ENCODE measurements at regions not wholly inside any gene's neighbourhood (a gene's known extent, or its start where the extent isn't known, plus 50 kb on each side); places are given as distances from the start of the nearest gene placed in this dataset.
A peak's percentile ranks its signal among the peaks of the same experiment; 100 is the strongest.
"Not testable (repeated sequence)": the region's sequence is repeated elsewhere in the genome, so short reads cannot be mapped to it uniquely, and the experiment has no call there.

GRCh38 chr7:115191526-115191925 is 269.6 kb downstream of the MDFIC start:
- H3K4me3 ChIP-seq (ENCODE audit: low read length), result no peak overlapping the region
- TF ChIP-seq, protein P1, sequence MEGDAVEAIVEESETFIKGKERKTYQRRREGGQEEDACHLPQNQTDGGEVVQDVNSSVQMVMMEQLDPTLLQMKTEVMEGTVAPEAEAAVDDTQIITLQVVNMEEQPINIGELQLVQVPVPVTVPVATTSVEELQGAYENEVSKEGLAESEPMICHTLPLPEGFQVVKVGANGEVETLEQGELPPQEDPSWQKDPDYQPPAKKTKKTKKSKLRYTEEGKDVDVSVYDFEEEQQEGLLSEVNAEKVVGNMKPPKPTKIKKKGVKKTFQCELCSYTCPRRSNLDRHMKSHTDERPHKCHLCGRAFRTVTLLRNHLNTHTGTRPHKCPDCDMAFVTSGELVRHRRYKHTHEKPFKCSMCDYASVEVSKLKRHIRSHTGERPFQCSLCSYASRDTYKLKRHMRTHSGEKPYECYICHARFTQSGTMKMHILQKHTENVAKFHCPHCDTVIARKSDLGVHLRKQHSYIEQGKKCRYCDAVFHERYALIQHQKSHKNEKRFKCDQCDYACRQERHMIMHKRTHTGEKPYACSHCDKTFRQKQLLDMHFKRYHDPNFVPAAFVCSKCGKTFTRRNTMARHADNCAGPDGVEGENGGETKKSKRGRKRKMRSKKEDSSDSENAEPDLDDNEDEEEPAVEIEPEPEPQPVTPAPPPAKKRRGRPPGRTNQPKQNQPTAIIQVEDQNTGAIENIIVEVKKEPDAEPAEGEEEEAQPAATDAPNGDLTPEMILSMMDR (conservative IDR thresholded peaks at IDR 0.05; ENCODE audit: low read depth, low read length), result no peak
- DNase-seq (ENCODE audit: low read depth), result no peak

- TF ChIP-seq, protein P1 (conservative IDR thresholded peaks at IDR 0.05; ENCODE audit: low read depth, low read length), result no peak
- peak; percentile 39 for DNase-seq (ENCODE audit: low read depth)
- no peak overlapping the region for H3K4me3 ChIP-seq (ENCODE audit: low read length)
Measured at GRCh38 chr7:115183431-115184057, 261.6 kb downstream of the MDFIC start.

DNA sequence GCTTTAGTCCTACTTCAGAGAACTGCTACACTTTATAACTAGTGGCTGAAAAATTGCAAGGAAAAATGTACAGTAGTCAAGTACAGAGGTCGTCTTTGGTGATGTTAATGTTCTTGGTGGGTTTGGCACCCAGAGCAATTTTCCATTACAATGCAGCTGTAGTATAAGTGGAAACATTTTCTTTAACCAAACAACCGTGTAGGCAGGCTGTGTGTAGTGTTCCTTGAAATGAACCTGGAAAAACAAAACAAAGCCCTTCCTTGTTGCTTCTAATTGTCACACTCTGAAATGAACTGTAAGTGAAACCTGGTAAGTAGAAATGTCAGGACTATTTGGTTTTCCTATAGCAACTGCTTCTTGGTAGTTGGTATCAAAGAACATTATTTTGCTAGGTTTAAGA is 256.9 kb downstream of the MDFIC start:
- TF ChIP-seq, protein P1 (conservative IDR thresholded peaks at IDR 0.05; ENCODE audit: low read depth, low read length), result no peak
- no peak overlapping the region for H3K4me3 ChIP-seq (ENCODE audit: low read length)
- DNase-seq (ENCODE audit: low read depth), result no peak

DNA sequence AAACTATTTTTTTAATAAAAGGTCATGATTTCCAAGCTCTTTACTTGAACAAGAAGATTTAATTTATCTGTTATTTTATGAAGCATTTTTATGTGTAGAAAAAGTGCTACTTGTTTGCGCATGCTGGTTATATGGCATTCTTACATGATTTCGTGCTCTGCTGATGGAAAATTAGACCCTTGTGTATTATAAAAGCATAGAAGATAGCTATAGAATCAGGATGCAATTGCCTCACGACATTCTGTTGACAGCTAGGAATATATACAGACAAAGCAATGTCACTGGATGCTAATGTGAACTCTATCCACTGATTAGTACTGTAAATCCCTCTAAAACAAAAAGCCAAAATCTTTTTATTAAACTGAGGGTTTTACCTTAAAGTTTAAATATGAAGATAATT is 255.9 kb downstream of the MDFIC start:
- H3K4me3 ChIP-seq (ENCODE audit: low read length), result no peak overlapping the region
- TF ChIP-seq, protein P1 (conservative IDR thresholded peaks at IDR 0.05; ENCODE audit: low read depth, low read length), result no peak
- no peak for DNase-seq (ENCODE audit: low read depth)

- TF ChIP-seq, protein P1 (conservative IDR thresholded peaks at IDR 0.05; ENCODE audit: low read depth, low read length), result no peak
- no peak for DNase-seq (ENCODE audit: low read depth)
Measured at GRCh38 chr7:115177103-115177502, 255.2 kb downstream of the MDFIC start.

DNA sequence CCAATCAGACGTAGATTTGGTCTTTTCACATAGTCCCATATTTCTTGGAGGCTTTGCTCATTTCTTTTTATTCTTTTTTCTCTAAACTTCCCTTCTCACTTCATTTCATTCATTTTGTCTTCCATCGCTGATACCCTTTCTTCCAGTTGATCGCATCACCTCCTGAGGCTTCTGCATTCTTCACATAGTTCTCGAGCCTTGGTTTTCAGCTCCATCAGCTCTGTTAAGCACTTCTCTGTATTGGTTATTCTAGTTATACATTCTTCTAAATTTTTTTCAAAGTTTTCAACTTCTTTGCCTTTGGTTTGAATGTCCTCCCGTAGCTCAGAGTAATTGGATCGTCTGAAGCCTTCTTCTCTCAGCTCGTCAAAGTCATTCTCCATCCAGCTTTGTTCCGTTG is 250.5 kb downstream of the MDFIC start:
- not testable (repeated sequence) for H3K4me3 ChIP-seq (ENCODE audit: low read length); DNase-seq (ENCODE audit: low read depth)

More at GRCh38 chr7:115177103-115177502, 255.2 kb downstream of the MDFIC start:
- no peak overlapping the region for H3K4me3 ChIP-seq (ENCODE audit: low read length)

DNA sequence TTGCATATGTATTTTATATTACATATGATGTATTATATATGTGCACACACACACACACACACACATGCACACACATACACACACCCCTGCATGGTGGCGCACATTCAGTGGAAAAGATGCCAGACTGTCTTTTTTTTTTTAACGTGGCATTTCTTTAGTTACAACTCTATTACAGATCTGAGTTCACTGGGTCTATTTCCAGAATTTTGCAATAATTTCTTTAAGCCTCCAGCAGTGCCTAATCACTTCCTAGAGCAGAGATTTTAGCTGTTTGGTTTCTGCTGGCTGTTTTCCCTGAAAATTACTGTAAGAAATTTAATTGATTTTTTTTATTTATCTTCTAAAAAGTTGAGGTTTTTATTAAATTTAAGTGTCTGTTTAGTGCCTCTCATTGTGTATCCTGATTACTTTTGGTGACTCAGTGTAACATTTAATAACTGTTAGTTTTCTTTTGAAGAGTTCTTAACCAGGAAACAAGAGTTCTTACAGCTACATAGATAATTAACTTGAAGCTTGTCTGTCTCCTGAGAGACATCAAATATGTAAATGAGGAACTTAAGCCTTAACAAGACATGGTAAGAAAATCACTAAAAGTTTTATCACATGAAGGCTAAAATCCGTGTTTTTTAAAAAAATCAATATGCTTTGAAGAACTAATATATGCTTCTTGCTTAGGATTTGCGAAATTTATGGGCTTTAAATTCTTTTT is 232.0 kb downstream of the MDFIC start:
- TF ChIP-seq, protein P1 (conservative IDR thresholded peaks at IDR 0.05; ENCODE audit: low read depth, low read length), result no peak
- no peak overlapping the region for H3K4me3 ChIP-seq (ENCODE audit: low read length)
- DNase-seq (ENCODE audit: low read depth), result no peak
